ENCODE measurements at regions not wholly inside any gene's neighbourhood (a gene's known extent, or its start where the extent isn't known, plus 50 kb on each side); places are given as distances from the start of the nearest gene placed in this dataset.
A peak's percentile ranks its signal among the peaks of the same experiment; 100 is the strongest.

- DNase-seq (ENCODE audit: low read depth) = peak; percentile 58
These were observed 166.0 kb downstream of the SOCS6 start for GRCh38 chr18:70454704-70455322.

GRCh38 chr18:70453058-70453775, 164.4 kb downstream of the SOCS6 start:
- no peak for DNase-seq (ENCODE audit: low read depth)

DNA sequence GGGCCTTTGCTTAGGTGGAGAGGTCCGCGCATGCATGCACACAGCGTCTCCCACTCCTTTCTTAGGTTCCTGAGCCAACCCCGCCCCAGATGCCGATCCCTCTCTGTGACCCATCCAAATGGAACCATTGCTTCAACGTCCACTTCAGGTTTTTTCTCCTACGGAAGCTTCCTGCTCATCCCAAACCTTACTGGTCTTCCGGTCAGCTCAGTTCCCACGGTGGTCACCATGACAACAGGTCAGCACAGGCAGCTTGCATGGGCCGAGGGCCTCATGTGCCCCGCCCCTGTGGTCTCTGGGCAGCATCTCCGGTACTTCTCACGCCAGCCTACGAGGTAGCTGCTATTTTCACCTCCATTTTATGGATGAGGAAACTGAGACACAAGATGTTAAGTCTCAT, 163.7 kb downstream of the SOCS6 start:
- DNase-seq (ENCODE audit: low read depth) = no peak

- peak; percentile 9 for DNase-seq (ENCODE audit: low read depth)
These were observed 161.8 kb downstream of the SOCS6 start for GRCh38 chr18:70450426-70451253.

- no peak for DNase-seq (ENCODE audit: low read depth)
These were observed 159.7 kb downstream of the SOCS6 start for GRCh38 chr18:70448588-70448987.

- no peak for DNase-seq (ENCODE audit: low read depth)
These were observed 157.2 kb downstream of the SOCS6 start for GRCh38 chr18:70446063-70446462.

GRCh38 chr18:70442933-70443332, 154.1 kb downstream of the SOCS6 start:
- no peak for DNase-seq (ENCODE audit: low read depth)

- no peak for DNase-seq (ENCODE audit: low read depth)
These were observed 144.1 kb downstream of the SOCS6 start for GRCh38 chr18:70432804-70433400.

- no peak for DNase-seq (ENCODE audit: low read depth)
These were observed 142.4 kb downstream of the SOCS6 start for GRCh38 chr18:70431203-70431624.

DNA sequence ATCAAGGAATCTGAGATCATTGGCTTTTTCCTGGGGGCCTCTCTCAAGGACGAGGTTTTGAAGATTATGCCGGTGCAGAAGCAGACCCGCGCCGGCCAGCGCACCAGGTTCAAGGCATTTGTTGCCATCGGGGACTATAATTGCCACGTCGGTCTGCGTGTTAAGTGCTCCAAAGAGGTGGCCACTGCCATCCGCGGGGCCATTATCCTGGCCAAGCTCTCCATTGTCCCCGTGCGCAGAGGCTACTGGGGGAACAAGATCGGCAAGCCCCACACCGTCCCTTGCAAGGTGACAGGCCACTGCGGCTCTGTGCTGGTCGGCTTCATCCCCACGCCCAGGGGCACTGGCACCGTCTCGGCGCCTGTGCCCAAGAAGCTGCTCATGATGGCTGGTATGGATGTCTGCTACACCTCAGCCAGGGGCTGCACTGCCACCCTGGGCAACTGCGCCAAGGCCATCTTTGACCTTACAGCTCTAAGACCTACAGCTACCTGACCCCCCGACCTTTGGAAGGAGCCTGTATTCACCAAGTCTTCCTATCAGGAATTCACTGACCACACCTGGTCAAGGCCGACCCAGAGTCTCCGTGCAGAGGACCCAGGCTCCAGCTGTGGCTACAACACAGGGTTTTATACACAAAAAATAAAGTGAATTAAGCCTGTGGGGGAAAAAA, 141.8 kb downstream of the SOCS6 start:
- DNase-seq (ENCODE audit: low read depth) = no peak

- DNase-seq (ENCODE audit: low read depth) = no peak
These were observed 141.1 kb downstream of the SOCS6 start for GRCh38 chr18:70429847-70430500.

DNA sequence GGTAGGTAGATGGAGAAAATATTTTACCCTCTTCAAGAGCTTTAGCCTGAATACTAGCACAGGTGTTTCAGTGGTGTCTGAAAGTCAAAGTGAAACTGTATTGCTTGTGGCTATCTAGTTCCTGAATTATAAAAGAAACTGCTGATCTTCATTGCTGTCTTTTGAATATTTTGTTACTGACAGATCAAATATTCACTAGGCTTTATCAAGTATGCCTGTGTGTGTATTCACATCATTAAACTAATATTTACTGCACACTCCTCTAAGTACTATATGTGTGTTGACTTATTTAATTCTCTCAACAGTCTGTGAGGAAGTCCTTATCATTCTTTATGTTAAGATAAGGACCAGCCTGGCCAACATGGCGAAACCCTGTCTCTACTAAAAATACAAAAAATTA, 139.6 kb downstream of the SOCS6 start:
- DNase-seq (ENCODE audit: low read depth) = no peak

GRCh38 chr18:70426818-70427217, 138.0 kb downstream of the SOCS6 start:
- DNase-seq (ENCODE audit: low read depth) = no peak

GRCh38 chr18:70425236-70425635, 136.4 kb downstream of the SOCS6 start:
- no peak for DNase-seq (ENCODE audit: low read depth)

DNA sequence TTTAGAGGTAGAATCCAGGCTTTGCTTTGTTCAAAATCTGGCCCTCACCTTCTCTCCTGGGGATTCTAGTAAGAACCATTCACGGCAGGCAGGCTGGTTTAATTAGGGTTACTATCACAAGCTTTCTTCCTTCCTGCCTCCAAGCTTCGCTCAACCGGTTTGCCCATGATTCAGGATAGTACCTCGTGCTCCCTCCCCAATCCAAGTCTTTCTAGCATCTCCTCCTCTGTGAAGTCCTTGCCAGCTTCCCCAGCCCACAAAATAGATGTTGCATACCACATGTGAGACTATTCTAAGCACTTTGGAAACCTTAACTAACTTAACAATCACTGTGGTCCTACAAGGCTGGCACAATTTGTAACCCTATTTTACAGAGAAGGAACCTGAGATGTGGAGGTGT, 135.1 kb downstream of the SOCS6 start:
- peak; percentile 23 for DNase-seq (ENCODE audit: low read depth)

DNA sequence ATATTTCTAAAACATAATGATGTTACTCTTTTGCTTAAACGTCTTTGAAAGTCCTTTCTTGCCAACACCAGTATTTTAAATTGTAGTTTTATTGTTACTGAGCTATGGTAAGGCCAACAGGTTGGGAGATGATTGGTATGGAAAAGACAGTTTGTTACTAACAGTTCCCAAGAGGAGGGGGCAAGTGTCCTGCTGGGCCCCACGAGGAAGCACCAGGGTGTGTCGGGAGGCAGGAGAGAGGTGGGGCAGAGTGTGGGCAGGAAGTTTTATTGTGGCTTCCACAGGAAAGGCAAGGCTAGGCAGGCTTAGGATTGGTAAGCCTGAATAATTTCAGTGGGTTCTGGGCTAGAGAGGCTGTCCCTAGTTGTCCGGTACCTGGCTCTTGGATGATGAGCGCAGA, 134.3 kb downstream of the SOCS6 start:
- DNase-seq (ENCODE audit: low read depth) = no peak

- no peak for DNase-seq (ENCODE audit: low read depth)
These were observed 133.6 kb downstream of the SOCS6 start for GRCh38 chr18:70422391-70422965.

- DNase-seq (ENCODE audit: low read depth) = peak; percentile 92
These were observed 132.9 kb downstream of the SOCS6 start for GRCh38 chr18:70421471-70422390.

- peak; percentile 83 for DNase-seq (ENCODE audit: low read depth)
These were observed 131.5 kb downstream of the SOCS6 start for GRCh38 chr18:70420146-70420898.
